Transverse colon (tissue), 4 donors: ENCODE measurements at regions not wholly inside any gene's neighbourhood (a gene's known extent, or its start where the extent isn't known, plus 50 kb on each side); places are given as distances from the start of the nearest gene placed in this dataset.
A peak's percentile ranks its signal among the peaks of the same experiment; 100 is the strongest.

Experiments used
- DNase-seq: peaks from one replicate; pipeline ENCODE4 v3.0.0-alpha.2; 2019
- H3K27ac ChIP-seq, 4 donors: fragments of 200-600 bp; sonication (generic); 2 replicates each; pipeline ENCODE4 v1.5.1; 2016 to 2018; ENCODE audit warnings: inconsistent platforms in 4 of 4
- H3K27me3 ChIP-seq: fragments of 200-600 bp; sonication (generic); 2 replicates; pipeline ENCODE4 v1.5.1; 2017; ENCODE audit warnings: inconsistent platforms
- H3K36me3 ChIP-seq, 4 donors: fragments of 200-600 bp; sonication (generic); 2 replicates each; pipeline ENCODE4 v1.5.1; 2017 to 2019; ENCODE audit warnings: inconsistent platforms in 4 of 4
- H3K4me1 ChIP-seq, 4 donors: fragments of 200-600 bp; sonication (generic); 2 replicates each; pipeline ENCODE4 v1.5.1; 2017 to 2020; ENCODE audit warnings: inconsistent platforms in 4 of 4
- H3K4me3 ChIP-seq, 4 donors: fragments of 200-600 bp; sonication (generic); 1 replicate in 1 of 4; 2 replicates in 3 of 4; pipeline versions ENCODE4 v1.5.1 to v1.6.1; 2017 to 2019; ENCODE audit warnings: inconsistent platforms in 4 of 4
- H3K9me3 ChIP-seq, 2 donors: fragments of 200-600 bp; sonication (generic); 2 replicates each; pipeline ENCODE4 v1.5.1; 2017 to 2019; ENCODE audit warnings: inconsistent platforms in 2 of 2
- CTCF ChIP-seq, 5 experiments: fragments of 200-600 bp in 3 of 5; fragments of 450-650 bp in 2 of 5; sonication (generic) in 3 of 5; IDR thresholded peaks; 1 replicate in 2 of 5; 2 replicates in 3 of 5; pipeline ENCODE4 v1.5.1; 2016 to 2017; ENCODE audit warnings: antibody characterized with exemption in 5 of 5, inconsistent platforms in 3 of 5, mild to moderate bottlenecking in 2 of 5, moderate library complexity in 1 of 5
- EP300 ChIP-seq: sonication (generic); formaldehyde crosslinking; IDR thresholded peaks from one replicate; pipeline ENCODE4 v1.6.1; 2017; ENCODE audit warnings: antibody characterized with exemption, low read depth
- POLR2A ChIP-seq: fragments of 450-650 bp; IDR thresholded peaks from one replicate; pipeline ENCODE4 v1.6.1; 2016; ENCODE audit warnings: antibody characterized with exemption, mild to moderate bottlenecking, moderate library complexity
- POLR2AphosphoS5 ChIP-seq, 3 donors: sonication (generic); formaldehyde crosslinking; IDR thresholded peaks; one replicate each; pipeline ENCODE4 v1.6.1; 2016; ENCODE audit warnings: antibody characterized with exemption in 3 of 3
- WGBS, 2 donors: methylation state at CpG; one replicate each; pipeline ENCODE4 v1.1.5; 2018; ENCODE audit warnings: low coverage in 1 of 2; 5-methylcytosine and 5-hydroxymethylcytosine counted together
- in situ Hi-C, 4 donors: fragments of 200-750 bp; cut with MboI; loops; one replicate each; pipeline versions ENCODE4 v1.15.0 to v1.15.1; 2017; ENCODE audit warnings: low sequenced_read_pairs in 3 of 4, low pct_ligation_motif_present in 1 of 4, low pct_unique_long_range_greater_than_20kb in 1 of 4
- intact Hi-C: fragments of 100-400 bp; cut with DNase I; formaldehyde crosslinking; loops from one replicate; pipeline ENCODE4 v1.15.1; 2023; ENCODE audit warnings: low total_unique reads

GRCh38 chr1:226800763-226801380 is 61.8 kb upstream of the ITPKB start:
- 91 to 93% methylated on average over 2 of the region's 2 CpGs for WGBS, 2 donors
- H3K4me1 ChIP-seq: peaks cover 0 to 9% (median 3%) of the 10 kb centered on the region in 4 donors
- DNase-seq: no peak
- no peak overlapping the region for H3K4me3 ChIP-seq
- no peaks in the 10 kb centered on the region for H3K27me3 ChIP-seq
- H3K9me3 ChIP-seq: no peaks in the 10 kb centered on the region
- TF ChIP-seq POLR2A (no peak), CTCF (IDR thresholded peaks at IDR 0.05) (no peak), POLR2AphosphoS5 (IDR thresholded peaks at IDR 0.05) (no peak), EP300 (no peak)
- intact Hi-C loops: no loop called here
- no peaks in the 10 kb centered on the region for H3K36me3 ChIP-seq
- peak overlapping the region; percentile 3 to 78 (median 69) for H3K27ac ChIP-seq
- in situ Hi-C loops: no loop called here

- Histone ChIP-seq H3K36me3 (no peaks in the 10 kb centered on the region), H3K9me3 (no peaks in the 10 kb centered on the region), H3K4me3 (no peak overlapping the region), H3K27ac (peak overlapping the region; percentile 3 to 78 (median 69)), H3K4me1 (peaks cover 0 to 9% (median 3%) of the 10 kb centered on the region in 4 donors), H3K27me3 (no peaks in the 10 kb centered on the region)
- intact Hi-C loops: no loop called here
- TF ChIP-seq CTCF (IDR thresholded peaks at IDR 0.05): no peak
- TF ChIP-seq POLR2AphosphoS5 (IDR thresholded peaks at IDR 0.05): peak; percentile 71 to 83 (median 77)
- 74 to 82% methylated on average over 12 of the region's 12 CpGs for WGBS, 2 donors
- peak; percentile 23 for DNase-seq
- in situ Hi-C loops: no loop called here
Measured at GRCh38 chr1:226799634-226800281, 60.7 kb upstream of the ITPKB start.

GRCh38 chr1:226798427-226799411 is 59.6 kb upstream of the ITPKB start:
- no peaks in the 10 kb centered on the region for H3K36me3 ChIP-seq
- WGBS, 2 donors: 40 to 78% methylated on average over 1 to 22 of the region's 22 CpGs
- H3K4me1 ChIP-seq: peaks cover 0 to 9% (median 3%) of the 10 kb centered on the region in 4 donors
- H3K27ac ChIP-seq: peak overlapping the region; percentile 3 to 78 (median 69)
- no peaks in the 10 kb centered on the region for H3K9me3 ChIP-seq
- H3K27me3 ChIP-seq: no peaks in the 10 kb centered on the region
- peak; percentile 39 for DNase-seq
- in situ Hi-C loops: no loop called here
- intact Hi-C loops: no loop called here
- TF ChIP-seq POLR2AphosphoS5 (IDR thresholded peaks at IDR 0.05) (no peak), POLR2A (no peak), CTCF (IDR thresholded peaks at IDR 0.05) (no peak), EP300 (no peak)
- H3K4me3 ChIP-seq: no peak overlapping the region

- no peak overlapping the region for H3K27ac ChIP-seq
- H3K27me3 ChIP-seq: no peaks in the 10 kb centered on the region
- in situ Hi-C loops (no loop called here), intact Hi-C loops (no loop called here)
- WGBS, 2 donors: 84 to 96% methylated on average over 3 to 5 of the region's 5 CpGs
- DNase-seq: no peak
- H3K4me1 ChIP-seq: peaks cover 0 to 9% (median 3%) of the 10 kb centered on the region in 4 donors
- no peaks in the 10 kb centered on the region for H3K36me3 ChIP-seq
- TF ChIP-seq EP300 (no peak), POLR2A (no peak), POLR2AphosphoS5 (IDR thresholded peaks at IDR 0.05) (no peak), CTCF (IDR thresholded peaks at IDR 0.05) (no peak)
- no peaks in the 10 kb centered on the region for H3K9me3 ChIP-seq
- H3K4me3 ChIP-seq: no peak overlapping the region
Measured at GRCh38 chr1:226797151-226797550, 58.1 kb upstream of the ITPKB start.
